ENCODE measurements at regions not wholly inside any gene's neighbourhood (a gene's known extent, or its start where the extent isn't known, plus 50 kb on each side); places are given as distances from the start of the nearest gene placed in this dataset.

DNA sequence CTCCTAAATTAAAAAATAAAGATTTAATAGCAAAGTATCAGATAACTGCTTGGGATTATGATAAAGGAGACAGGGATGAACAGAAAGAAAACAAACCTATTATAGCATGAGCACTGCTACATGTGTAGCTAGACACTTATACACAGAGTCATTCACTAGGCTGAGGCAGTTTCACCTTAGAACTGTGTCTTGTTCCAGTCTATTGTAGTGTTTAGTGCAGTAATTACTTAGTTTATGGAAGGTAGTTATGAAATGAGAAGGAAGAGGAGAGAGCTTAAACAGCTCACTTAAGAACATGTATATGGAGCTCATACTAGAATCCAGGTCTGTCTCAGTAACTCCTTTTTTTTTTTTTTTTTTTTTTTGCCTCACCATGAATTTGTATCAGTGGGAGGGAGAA lies 441.4 kb downstream of the PDCD6IP start:
- DNase-seq (ENCODE audit: low read depth, low spot score) (no peak), FAIRE-seq (no peak)
- H3K9me1 ChIP-seq (replicated peaks; ENCODE audit: control insufficient read depth, extremely low read depth, insufficient read depth, low read length): no peaks in the 10 kb centered on the region
- no peaks in the 10 kb centered on the region for H3K9me3 ChIP-seq (replicated peaks; ENCODE audit: control insufficient read depth, insufficient read depth, low read length)
- no peak overlapping the region for H3K4me3 ChIP-seq (replicated peaks in 1 of 3; ENCODE audit: insufficient read depth in 1 of 3, low read depth in 1 of 3, low read length in 3 of 3)
- ChIA-PET POLR2A (no interaction called here), CTCF (interaction anchor here (0.6 to 1.6 kb wide), 3 partner anchors 28 to 67 kb away, joined by 3 to 4 read pairs (median 3); no protein-coding TSS in a partner anchor)
- no peaks in the 10 kb centered on the region for H3K27me3 ChIP-seq (ENCODE audit: control insufficient read depth in 2 of 2, insufficient read depth in 2 of 2, low read length in 2 of 2)
- no peak for TF ChIP-seq POLR2A (IDR thresholded peaks at IDR 0.05; ENCODE audit: low read depth, low read length)
- TF ChIP-seq CTCF (IDR thresholded peaks at IDR 0.05; ENCODE audit: extremely low read depth in 1 of 2, insufficient read depth in 1 of 2, low read depth in 1 of 2, low read length in 2 of 2): no peak
- no peak for TF ChIP-seq POLR2AphosphoS5 (IDR thresholded peaks at IDR 0.05; ENCODE audit: insufficient read depth, low read depth, low read length)
- no peak for TF ChIP-seq GATA2 (IDR thresholded peaks at IDR 0.05; ENCODE audit: insufficient read depth, insufficient read length, low read depth, low read length)
- TF ChIP-seq MAX (IDR thresholded peaks at IDR 0.05; ENCODE audit: insufficient read depth, insufficient read length): no peak
- H4K20me1 ChIP-seq (replicated peaks; ENCODE audit: control insufficient read depth, extremely low read depth, insufficient read depth, low read length): no peaks in the 10 kb centered on the region
- no peaks in the 10 kb centered on the region for H3K79me2 ChIP-seq (ENCODE audit: control insufficient read depth, insufficient read depth, low read length)
- H2AFZ ChIP-seq (ENCODE audit: low read depth, low read length): no peak overlapping the region
- no peaks in the 10 kb centered on the region for H3K4me1 ChIP-seq (ENCODE audit: control insufficient read depth, extremely low read depth, insufficient read depth, low read length)
- no peaks in the 10 kb centered on the region for H3K36me3 ChIP-seq (ENCODE audit: control insufficient read depth in 2 of 2, extremely low read depth in 1 of 2, insufficient read depth in 2 of 2, low read length in 2 of 2)
- no TSS peak for BruUV-seq (replicated peaks)
- H3K4me2 ChIP-seq (ENCODE audit: insufficient read depth, low read length): no peak overlapping the region
- no peak overlapping the region for H3K27ac ChIP-seq (ENCODE audit: insufficient read depth, low read depth, low read length)
- H3K9ac ChIP-seq (replicated peaks; ENCODE audit: extremely low read depth, insufficient read depth, low read length): no peak overlapping the region
- intact Hi-C loops (cut with micrococcal nuclease): no loop called here
- dilution Hi-C loops (cut with MboI; ENCODE audit: extremely low pct_ligation_motif_present, low sequenced_read_pairs): no loop called here

DNA sequence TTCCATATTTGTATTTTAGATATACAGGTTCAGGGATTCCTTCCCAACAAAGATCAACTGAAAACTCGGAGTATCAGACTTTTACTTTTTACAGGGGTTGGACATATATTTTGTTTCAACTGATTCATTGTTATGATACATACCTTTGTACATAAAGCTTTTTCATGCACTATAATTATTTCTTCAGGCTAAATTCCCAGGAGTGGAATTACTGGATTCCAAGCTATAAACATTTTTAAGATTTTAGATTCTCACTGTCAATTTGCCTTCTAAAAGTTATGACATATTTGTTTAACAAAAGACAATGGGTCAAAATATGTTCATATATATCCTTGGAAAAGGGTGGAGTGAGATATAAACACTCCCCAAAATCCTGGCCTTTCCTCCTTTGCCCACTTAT lies 449.0 kb downstream of the PDCD6IP start:
- ChIA-PET CTCF (interaction anchor here (1.1 to 6.3 kb wide), 2 partner anchors 12 to 141 kb away, joined by 3 to 52 read pairs; no protein-coding TSS in a partner anchor), POLR2A (no interaction called here)
- Histone ChIP-seq H2AFZ (ENCODE audit: low read depth, low read length) (no peak overlapping the region), H3K9me1 (replicated peaks; ENCODE audit: control insufficient read depth, extremely low read depth, insufficient read depth, low read length) (peaks cover 2% of the 10 kb centered on the region), H3K27me3 (ENCODE audit: control insufficient read depth in 2 of 2, insufficient read depth in 2 of 2, low read length in 2 of 2) (no peaks in the 10 kb centered on the region), H3K36me3 (ENCODE audit: control insufficient read depth in 2 of 2, extremely low read depth in 1 of 2, insufficient read depth in 2 of 2, low read length in 2 of 2) (no peaks in the 10 kb centered on the region), H3K4me3 (replicated peaks in 1 of 3; ENCODE audit: insufficient read depth in 1 of 3, low read depth in 1 of 3, low read length in 3 of 3) (no peak overlapping the region), H3K4me2 (ENCODE audit: insufficient read depth, low read length) (no peak overlapping the region), H3K79me2 (ENCODE audit: control insufficient read depth, insufficient read depth, low read length) (no peaks in the 10 kb centered on the region), H3K27ac (ENCODE audit: insufficient read depth, low read depth, low read length) (no peak overlapping the region), H3K9me3 (replicated peaks; ENCODE audit: control insufficient read depth, insufficient read depth, low read length) (no peaks in the 10 kb centered on the region), H3K9ac (replicated peaks; ENCODE audit: extremely low read depth, insufficient read depth, low read length) (no peak overlapping the region), H4K20me1 (replicated peaks; ENCODE audit: control insufficient read depth, extremely low read depth, insufficient read depth, low read length) (no peaks in the 10 kb centered on the region), H3K4me1 (ENCODE audit: control insufficient read depth, extremely low read depth, insufficient read depth, low read length) (no peaks in the 10 kb centered on the region)
- no peak for DNase-seq (ENCODE audit: low read depth, low spot score)
- TF ChIP-seq MAX (IDR thresholded peaks at IDR 0.05; ENCODE audit: insufficient read depth, insufficient read length) (no peak), FOS (IDR thresholded peaks at IDR 0.05; ENCODE audit: borderline replicate concordance, insufficient read depth, low read length) (no peak), MYC (IDR thresholded peaks at IDR 0.05; ENCODE audit: low read depth, low read length) (no peak), GATA2 (IDR thresholded peaks at IDR 0.05; ENCODE audit: insufficient read depth, insufficient read length, low read depth, low read length) (no peak)
- FAIRE-seq: no peak
- intact Hi-C loops (cut with micrococcal nuclease) (no loop called here), dilution Hi-C loops (cut with MboI; ENCODE audit: extremely low pct_ligation_motif_present, low sequenced_read_pairs) (no loop called here)
- no TSS peak for BruUV-seq (replicated peaks)

Measured in endothelial cell of umbilical vein (primary cell).